ENCODE measurements at regions not wholly inside any gene's neighbourhood (a gene's known extent, or its start where the extent isn't known, plus 50 kb on each side); places are given as distances from the start of the nearest gene placed in this dataset.

- H2AFZ ChIP-seq (ENCODE audit: low read depth, low read length), result no peak overlapping the region
- 2% methylated on average over 3 of the region's 3 CpGs for WGBS (ENCODE audit: insufficient coverage, low coverage, missing lambda C conversion rate)
- no peak for DNase-seq (ENCODE audit: extremely low read depth in 1 of 4, low spot score in 3 of 4)
- ChIA-PET POLR2A (no interaction called here), CTCF (ENCODE audit: low intra/inter-chr PET ratio) (no interaction called here)
- FAIRE-seq, result no peak
- no peak overlapping the region for H3K27ac ChIP-seq (ENCODE audit: extremely low read depth, low read depth, low read length)
- H3K4me1 ChIP-seq (replicated peaks in 1 of 2; ENCODE audit: control insufficient read depth in 2 of 2, insufficient read depth in 2 of 2, low read length in 2 of 2), result no peaks in the 10 kb centered on the region
- H4K20me1 ChIP-seq (replicated peaks; ENCODE audit: control insufficient read depth, insufficient read depth, low read length), result no peaks in the 10 kb centered on the region
- no peak overlapping the region for H3K4me3 ChIP-seq
- H3K27me3 ChIP-seq (ENCODE audit: control insufficient read depth in 2 of 2, insufficient read depth in 2 of 2, low read length in 2 of 2), result no peaks in the 10 kb centered on the region
- BruUV-seq (replicated peaks), result no TSS peak
- no peaks in the 10 kb centered on the region; the same call in 1 of the 2 replicates for H3K9me3 ChIP-seq (replicated peaks; ENCODE audit: control insufficient read depth, insufficient read depth, low read depth, low read length)
- TF ChIP-seq ZBTB49 (CRISPR knock-in tag; IDR thresholded peaks at IDR 0.05; ENCODE audit: borderline replicate concordance) (no peak), ILF3 (IDR thresholded peaks at IDR 0.05; ENCODE audit: borderline replicate concordance) (no peak), SLC30A9 (CRISPR knock-in tag; IDR thresholded peaks at IDR 0.05) (no peak), SOX6 (IDR thresholded peaks at IDR 0.05) (no peak), ELK3 (CRISPR knock-in tag; IDR thresholded peaks at IDR 0.05) (no peak), RERE (CRISPR knock-in tag; IDR thresholded peaks at IDR 0.05; ENCODE audit: borderline replicate concordance) (no peak), NFXL1 (CRISPR knock-in tag; IDR thresholded peaks at IDR 0.05) (no peak), NR3C1 (CRISPR knock-in tag; IDR thresholded peaks at IDR 0.05) (no peak)
- no peaks in the 10 kb centered on the region for H3K79me2 ChIP-seq (ENCODE audit: control insufficient read depth, insufficient read depth, low read length)
- no peak for ATAC-seq
- no peak overlapping the region for H3K4me2 ChIP-seq (ENCODE audit: insufficient read depth, low read length)
- no peaks in the 10 kb centered on the region for H3K9me1 ChIP-seq (ENCODE audit: control insufficient read depth, insufficient read depth, low read length)
- in situ Hi-C loops (cut with MboI) (no loop called here), intact Hi-C loops (cut with micrococcal nuclease) (no loop called here)
- H3K9ac ChIP-seq (ENCODE audit: insufficient read depth in 1 of 2, low read depth in 2 of 2, low read length in 2 of 2), result no peak overlapping the region
- H3K36me3 ChIP-seq (ENCODE audit: control insufficient read depth, insufficient read depth, low read length), result no peaks in the 10 kb centered on the region
Measured at GRCh38 chr6:164554226-164554625, 755.2 kb downstream of the C6orf118 start.

Measured in K562 (cell line).